ENCODE measurements at regions not wholly inside any gene's neighbourhood (a gene's known extent, or its start where the extent isn't known, plus 50 kb on each side); places are given as distances from the start of the nearest gene placed in this dataset.
"Not testable (repeated sequence)": the region's sequence is repeated elsewhere in the genome, so short reads cannot be mapped to it uniquely, and the experiment has no call there.

DNA sequence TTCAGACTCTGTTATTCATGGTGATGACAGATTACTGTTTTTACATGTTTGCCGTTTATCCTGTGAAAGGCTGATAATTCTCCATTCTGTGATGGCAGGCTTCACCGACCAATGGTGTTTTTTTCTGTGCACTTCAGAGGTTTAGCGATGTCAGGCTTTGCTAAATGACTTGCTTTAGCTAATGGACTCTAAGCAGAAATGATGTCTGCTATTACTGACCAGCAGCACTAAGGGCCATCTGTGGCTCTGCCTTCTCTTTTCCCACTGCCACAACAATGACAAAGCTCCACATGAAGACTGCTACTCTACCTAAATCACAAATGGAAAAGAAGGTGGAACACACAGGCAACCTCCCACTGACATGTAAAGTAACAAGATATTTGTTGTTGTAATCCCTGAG lies 68.4 kb upstream of the ALB start:
- no peaks in the 10 kb centered on the region for H3K27me3 ChIP-seq (replicated peaks in 2 of 5; ENCODE audit: control insufficient read depth in 4 of 5, insufficient read depth in 5 of 5, low read length in 4 of 5)
- DNase-seq: no peak
- H3K4me3 ChIP-seq (ENCODE audit: control insufficient read depth in 1 of 7, extremely low read depth in 1 of 7, insufficient read depth in 4 of 7, low read depth in 2 of 7, low read length in 6 of 7): no peak overlapping the region
- H3K36me3 ChIP-seq (ENCODE audit: control insufficient read depth in 4 of 4, insufficient read depth in 4 of 4, low read length in 3 of 4): no peaks in the 10 kb centered on the region
- H3K9me3 ChIP-seq (ENCODE audit: control extremely low read depth in 1 of 5, control insufficient read depth in 4 of 5, insufficient read depth in 2 of 5, low read depth in 1 of 5, low read length in 4 of 5): no peaks in the 10 kb centered on the region
- H3K27ac ChIP-seq (ENCODE audit: insufficient read depth in 1 of 2, low read depth in 1 of 2, low read length in 2 of 2, poor library complexity in 1 of 2, severe bottlenecking in 2 of 2): no peak overlapping the region
- 96% methylated on average over 3 of the region's 3 CpGs for WGBS (ENCODE audit: insufficient coverage)
- CTCF ChIA-PET: no interaction called here
- POLR2A ChIA-PET: no interaction called here
- no peaks in the 10 kb centered on the region for H3K4me1 ChIP-seq (ENCODE audit: control extremely low read depth in 1 of 4, control insufficient read depth in 4 of 4, insufficient read depth in 4 of 4, low read length in 3 of 4)

DNA sequence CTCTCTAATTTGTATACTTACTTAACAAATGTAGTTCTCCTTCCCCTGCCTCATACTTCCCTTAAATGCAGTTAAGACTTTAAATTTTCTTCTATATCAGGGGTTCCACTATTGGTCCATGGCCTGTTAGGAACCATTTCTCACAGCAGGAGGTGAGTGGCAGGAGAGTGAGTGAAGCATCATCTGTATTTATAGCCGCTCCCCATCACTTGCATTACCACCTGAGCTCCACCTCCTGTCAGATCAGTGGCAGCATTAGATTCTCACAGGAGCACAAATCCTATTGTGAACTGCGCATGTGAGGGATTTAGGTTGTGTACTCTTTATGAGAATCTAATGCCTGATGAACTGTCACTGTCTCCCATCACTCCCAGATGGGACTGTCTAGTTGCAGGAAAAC lies 72.1 kb upstream of the ALB start:
- H3K4me3 ChIP-seq (ENCODE audit: control insufficient read depth in 1 of 7, extremely low read depth in 1 of 7, insufficient read depth in 4 of 7, low read depth in 2 of 7, low read length in 6 of 7); DNase-seq; POLR2A ChIA-PET; H3K27me3 ChIP-seq (replicated peaks in 2 of 5; ENCODE audit: control insufficient read depth in 4 of 5, insufficient read depth in 5 of 5, low read length in 4 of 5); CTCF ChIA-PET; H3K9me3 ChIP-seq (ENCODE audit: control extremely low read depth in 1 of 5, control insufficient read depth in 4 of 5, insufficient read depth in 2 of 5, low read depth in 1 of 5, low read length in 4 of 5); H3K27ac ChIP-seq (ENCODE audit: insufficient read depth in 1 of 2, low read depth in 1 of 2, low read length in 2 of 2, poor library complexity in 1 of 2, severe bottlenecking in 2 of 2); H3K4me1 ChIP-seq (ENCODE audit: control extremely low read depth in 1 of 4, control insufficient read depth in 4 of 4, insufficient read depth in 4 of 4, low read length in 3 of 4); H3K36me3 ChIP-seq (ENCODE audit: control insufficient read depth in 4 of 4, insufficient read depth in 4 of 4, low read length in 3 of 4): not testable (repeated sequence)
- no CpG with 5 or more reads among the region's 2 CpGs for WGBS (ENCODE audit: insufficient coverage)

DNA sequence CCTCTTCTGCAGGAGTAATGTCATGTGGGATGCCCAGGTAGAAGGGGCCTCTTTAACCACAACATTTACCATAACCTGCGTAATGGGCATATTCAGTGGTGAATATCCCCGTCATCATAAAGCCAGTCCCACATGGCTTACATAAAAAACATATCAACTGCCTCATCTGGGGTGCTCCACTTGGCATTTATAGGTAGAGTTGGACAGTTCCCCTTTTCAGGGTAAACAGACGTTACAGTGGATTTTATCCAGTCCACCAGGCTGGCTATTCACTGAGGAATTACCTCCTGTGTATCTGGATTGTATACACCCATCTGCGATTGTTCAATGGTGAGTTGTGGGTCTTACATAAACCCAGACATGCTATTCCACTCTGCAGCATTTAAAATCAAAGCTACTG lies 70.7 kb upstream of the ANKRD17 start:
- WGBS (ENCODE audit: insufficient coverage): 57% methylated on average over 2 of the region's 4 CpGs
- ChIA-PET CTCF (no interaction called here), POLR2A (no interaction called here)
- H3K27me3 ChIP-seq (replicated peaks in 2 of 5; ENCODE audit: control insufficient read depth in 4 of 5, insufficient read depth in 5 of 5, low read length in 4 of 5): no peaks in the 10 kb centered on the region
- H3K4me1 ChIP-seq (ENCODE audit: control extremely low read depth in 1 of 4, control insufficient read depth in 4 of 4, insufficient read depth in 4 of 4, low read length in 3 of 4): no peaks in the 10 kb centered on the region
- no peak overlapping the region for H3K27ac ChIP-seq (ENCODE audit: insufficient read depth in 1 of 2, low read depth in 1 of 2, low read length in 2 of 2, poor library complexity in 1 of 2, severe bottlenecking in 2 of 2)
- H3K9me3 ChIP-seq (ENCODE audit: control extremely low read depth in 1 of 5, control insufficient read depth in 4 of 5, insufficient read depth in 2 of 5, low read depth in 1 of 5, low read length in 4 of 5): peaks cover 0 to 4% (median 3%) of the 10 kb centered on the region in 5 experiments
- no peaks in the 10 kb centered on the region for H3K36me3 ChIP-seq (ENCODE audit: control insufficient read depth in 4 of 4, insufficient read depth in 4 of 4, low read length in 3 of 4)
- no peak overlapping the region for H3K4me3 ChIP-seq (ENCODE audit: control insufficient read depth in 1 of 7, extremely low read depth in 1 of 7, insufficient read depth in 4 of 7, low read depth in 2 of 7, low read length in 6 of 7)
- DNase-seq: peak in 2 of 3 donors; percentile 16 to 33

DNA sequence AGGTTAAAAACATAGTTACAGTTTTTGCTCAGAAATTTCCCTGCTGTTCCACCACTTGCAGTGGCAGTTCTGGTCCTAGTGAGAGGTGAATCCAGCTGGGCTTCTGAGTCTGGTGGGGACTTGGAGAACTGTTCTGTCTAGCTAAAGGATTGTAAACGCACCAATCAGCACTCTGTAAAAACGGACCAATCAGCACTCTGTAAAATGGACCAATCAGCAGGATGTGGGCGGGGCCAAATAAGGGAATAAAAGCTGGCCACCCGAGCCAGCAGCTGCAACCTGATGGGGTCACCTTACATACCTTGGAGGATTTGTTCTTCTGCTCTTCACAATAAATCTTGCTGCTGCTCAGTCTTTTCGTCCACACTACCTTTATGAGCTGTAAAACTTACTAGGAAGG lies 67.2 kb upstream of the ANKRD17 start:
- H3K9me3 ChIP-seq (ENCODE audit: control extremely low read depth in 1 of 5, control insufficient read depth in 4 of 5, insufficient read depth in 2 of 5, low read depth in 1 of 5, low read length in 4 of 5); H3K27ac ChIP-seq (ENCODE audit: insufficient read depth in 1 of 2, low read depth in 1 of 2, low read length in 2 of 2, poor library complexity in 1 of 2, severe bottlenecking in 2 of 2); H3K4me1 ChIP-seq (ENCODE audit: control extremely low read depth in 1 of 4, control insufficient read depth in 4 of 4, insufficient read depth in 4 of 4, low read length in 3 of 4); CTCF ChIA-PET; H3K36me3 ChIP-seq (ENCODE audit: control insufficient read depth in 4 of 4, insufficient read depth in 4 of 4, low read length in 3 of 4); H3K4me3 ChIP-seq (ENCODE audit: control insufficient read depth in 1 of 7, extremely low read depth in 1 of 7, insufficient read depth in 4 of 7, low read depth in 2 of 7, low read length in 6 of 7); DNase-seq; POLR2A ChIA-PET; H3K27me3 ChIP-seq (replicated peaks in 2 of 5; ENCODE audit: control insufficient read depth in 4 of 5, insufficient read depth in 5 of 5, low read length in 4 of 5): not testable (repeated sequence)
- WGBS (ENCODE audit: insufficient coverage): 96% methylated on average over 4 of the region's 5 CpGs

DNA sequence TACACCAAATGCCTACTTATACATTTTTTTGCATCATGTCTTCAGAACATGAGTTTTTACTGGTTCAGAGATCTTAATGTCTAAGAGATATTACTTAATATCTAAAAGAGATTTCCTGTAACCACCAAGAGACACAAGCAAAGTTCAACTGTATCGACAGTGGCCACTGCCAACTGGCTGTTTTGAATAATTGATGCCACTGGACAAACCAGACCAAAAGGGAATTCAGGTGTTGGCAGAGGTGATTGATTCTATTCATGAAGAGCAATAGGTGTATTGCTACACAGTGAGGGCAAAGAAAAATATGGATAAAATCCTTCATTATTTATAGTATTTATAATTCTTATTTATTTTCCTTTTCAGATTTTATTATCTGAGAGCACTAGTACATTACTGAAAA lies 58.5 kb upstream of the ANKRD17 start:
- no peak for DNase-seq
- H3K27me3 ChIP-seq (replicated peaks in 2 of 5; ENCODE audit: control insufficient read depth in 4 of 5, insufficient read depth in 5 of 5, low read length in 4 of 5): no peaks in the 10 kb centered on the region
- no peaks in the 10 kb centered on the region for H3K4me1 ChIP-seq (ENCODE audit: control extremely low read depth in 1 of 4, control insufficient read depth in 4 of 4, insufficient read depth in 4 of 4, low read length in 3 of 4)
- no peak overlapping the region for H3K27ac ChIP-seq (ENCODE audit: insufficient read depth in 1 of 2, low read depth in 1 of 2, low read length in 2 of 2, poor library complexity in 1 of 2, severe bottlenecking in 2 of 2)
- ChIA-PET CTCF (interaction anchor here (1.1 kb wide), 1 partner anchor 129 kb away, joined by 5 read pairs; no protein-coding TSS in a partner anchor), POLR2A (no interaction called here)
- 100% methylated on average over 1 of the region's 1 CpG for WGBS (ENCODE audit: insufficient coverage)
- H3K9me3 ChIP-seq (ENCODE audit: control extremely low read depth in 1 of 5, control insufficient read depth in 4 of 5, insufficient read depth in 2 of 5, low read depth in 1 of 5, low read length in 4 of 5): peaks cover 0 to 17% (median 6%) of the 10 kb centered on the region in 5 experiments
- no peak overlapping the region for H3K4me3 ChIP-seq (ENCODE audit: control insufficient read depth in 1 of 7, extremely low read depth in 1 of 7, insufficient read depth in 4 of 7, low read depth in 2 of 7, low read length in 6 of 7)
- H3K36me3 ChIP-seq (ENCODE audit: control insufficient read depth in 4 of 4, insufficient read depth in 4 of 4, low read length in 3 of 4): no peaks in the 10 kb centered on the region

DNA sequence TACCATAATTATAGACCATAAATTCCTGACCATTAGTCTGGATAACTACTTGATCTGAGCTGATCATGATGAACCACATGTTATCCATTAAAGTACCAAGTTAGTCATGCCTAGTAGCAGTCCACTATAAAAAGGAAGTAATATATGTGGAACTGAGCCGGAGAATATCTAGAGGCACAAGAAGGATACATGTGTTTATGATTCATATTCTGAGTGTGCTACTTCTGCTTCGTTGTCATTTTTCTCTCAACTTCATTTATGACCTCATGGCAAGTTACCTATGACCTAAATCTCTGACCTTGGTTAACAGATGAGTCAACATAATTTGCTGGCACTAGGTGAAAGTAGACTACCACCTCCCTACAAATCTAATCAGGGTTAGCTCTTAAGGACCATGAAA lies 56.5 kb upstream of the ANKRD17 start:
- CTCF ChIA-PET: interaction anchor here (1.4 to 2.4 kb wide), 3 partner anchors 9 to 819 kb away, joined by 3 to 9 read pairs (median 8); no protein-coding TSS in a partner anchor
- DNase-seq: peak in 2 of 3 donors; percentile 41 to 49

DNA sequence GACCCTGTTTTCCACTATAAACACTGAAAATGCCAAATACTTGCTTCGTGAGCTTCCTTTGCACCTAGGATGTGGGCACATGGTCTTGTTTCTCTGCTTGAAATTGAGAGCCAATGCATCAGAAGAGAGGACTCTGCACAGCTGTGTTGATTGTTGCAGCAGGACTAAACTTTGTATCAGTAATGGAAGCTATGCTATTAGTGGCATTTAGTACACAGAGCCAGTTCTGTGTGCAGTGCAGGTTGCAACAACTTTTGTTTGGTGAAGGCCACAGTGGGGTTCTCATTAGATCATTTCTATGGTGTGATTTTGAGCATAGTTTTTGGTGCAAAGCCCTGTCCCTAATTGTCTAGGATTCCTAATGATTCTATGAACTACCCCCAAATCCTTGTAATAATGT lies 54.4 kb upstream of the ANKRD17 start:
- Histone ChIP-seq H3K9me3 (ENCODE audit: control extremely low read depth in 1 of 5, control insufficient read depth in 4 of 5, insufficient read depth in 2 of 5, low read depth in 1 of 5, low read length in 4 of 5) (no peaks in the 10 kb centered on the region), H3K27ac (ENCODE audit: insufficient read depth in 1 of 2, low read depth in 1 of 2, low read length in 2 of 2, poor library complexity in 1 of 2, severe bottlenecking in 2 of 2) (no peak overlapping the region), H3K36me3 (ENCODE audit: control insufficient read depth in 4 of 4, insufficient read depth in 4 of 4, low read length in 3 of 4) (no peaks in the 10 kb centered on the region), H3K27me3 (replicated peaks in 2 of 5; ENCODE audit: control insufficient read depth in 4 of 5, insufficient read depth in 5 of 5, low read length in 4 of 5) (no peaks in the 10 kb centered on the region), H3K4me3 (ENCODE audit: control insufficient read depth in 1 of 7, extremely low read depth in 1 of 7, insufficient read depth in 4 of 7, low read depth in 2 of 7, low read length in 6 of 7) (no peak overlapping the region), H3K4me1 (ENCODE audit: control extremely low read depth in 1 of 4, control insufficient read depth in 4 of 4, insufficient read depth in 4 of 4, low read length in 3 of 4) (peaks cover 0 to 6% (median 2%) of the 10 kb centered on the region in 4 experiments)
- 100% methylated on average over 1 of the region's 1 CpG for WGBS (ENCODE audit: insufficient coverage)
- ChIA-PET CTCF (interaction anchor here (0.6 to 2.4 kb wide), 7 partner anchors 12 to 822 kb away, joined by 3 to 9 read pairs (median 4); no protein-coding TSS in a partner anchor), POLR2A (interaction anchor here (0.6 kb wide), 1 partner anchor 1639 kb away, joined by 3 read pairs; no protein-coding TSS in a partner anchor)
- no peak for DNase-seq

More for the DNA sequence above, 56.5 kb upstream of the ANKRD17 start:
- Histone ChIP-seq H3K4me3 (ENCODE audit: control insufficient read depth in 1 of 7, extremely low read depth in 1 of 7, insufficient read depth in 4 of 7, low read depth in 2 of 7, low read length in 6 of 7) (no peak overlapping the region), H3K27ac (ENCODE audit: insufficient read depth in 1 of 2, low read depth in 1 of 2, low read length in 2 of 2, poor library complexity in 1 of 2, severe bottlenecking in 2 of 2) (no peak overlapping the region), H3K9me3 (ENCODE audit: control extremely low read depth in 1 of 5, control insufficient read depth in 4 of 5, insufficient read depth in 2 of 5, low read depth in 1 of 5, low read length in 4 of 5) (peaks cover 0 to 10% (median 6%) of the 10 kb centered on the region in 5 experiments), H3K27me3 (replicated peaks in 2 of 5; ENCODE audit: control insufficient read depth in 4 of 5, insufficient read depth in 5 of 5, low read length in 4 of 5) (no peaks in the 10 kb centered on the region), H3K36me3 (ENCODE audit: control insufficient read depth in 4 of 4, insufficient read depth in 4 of 4, low read length in 3 of 4) (no peaks in the 10 kb centered on the region), H3K4me1 (ENCODE audit: control extremely low read depth in 1 of 4, control insufficient read depth in 4 of 4, insufficient read depth in 4 of 4, low read length in 3 of 4) (no peaks in the 10 kb centered on the region)
- 20% methylated on average over 1 of the region's 2 CpGs for WGBS (ENCODE audit: insufficient coverage)
- POLR2A ChIA-PET: interaction anchor here (0.7 kb wide), 1 partner anchor 1902 kb away, joined by 3 read pairs; no protein-coding TSS in a partner anchor

Measured in common myeloid progenitor, CD34-positive (primary cell).